Osteocyte (in vitro differentiated cells): ENCODE measurements at regions not wholly inside any gene's neighbourhood (a gene's known extent, or its start where the extent isn't known, plus 50 kb on each side); places are given as distances from the start of the nearest gene placed in this dataset.
"Not testable (repeated sequence)": the region's sequence is repeated elsewhere in the genome, so short reads cannot be mapped to it uniquely, and the experiment has no call there.

Source experiments
- DNase-seq: peaks from one replicate; pipeline ENCODE4 v3.0.0; 2021; ENCODE audit warnings: mixed read lengths; ENCODE audit not compliant: unreplicated experiment; ENCODE audit errors: extremely low spot score
- H3K27ac Mint-ChIP-seq: one replicate; pipeline ENCODE4 v1.8.0; 2021; ENCODE audit warnings: mild to moderate bottlenecking, mixed read lengths; ENCODE audit not compliant: unreplicated experiment
- H3K27me3 Mint-ChIP-seq: one replicate; pipeline ENCODE4 v1.8.0; 2021; ENCODE audit warnings: mixed read lengths; ENCODE audit not compliant: unreplicated experiment
- H3K36me3 Mint-ChIP-seq: one replicate; pipeline ENCODE4 v1.8.0; 2021; ENCODE audit warnings: mixed read lengths; ENCODE audit not compliant: unreplicated experiment
- H3K4me1 Mint-ChIP-seq: one replicate; pipeline ENCODE4 v1.8.0; 2021; ENCODE audit warnings: mixed read lengths; ENCODE audit not compliant: unreplicated experiment
- H3K4me3 Mint-ChIP-seq: one replicate; pipeline ENCODE4 v1.8.0; 2021; ENCODE audit warnings: mild to moderate bottlenecking, moderate library complexity, mixed read lengths; ENCODE audit not compliant: unreplicated experiment
- H3K9me3 Mint-ChIP-seq: one replicate; pipeline ENCODE4 v1.8.0; 2021; ENCODE audit warnings: mixed read lengths; ENCODE audit not compliant: unreplicated experiment
- CTCF ChIP-seq: fragments of 200-600 bp; sonication (generic); IDR thresholded peaks from 2 replicates; pipeline ENCODE4 v1.5.0; 2021; ENCODE audit warnings: antibody characterized with exemption, mild to moderate bottlenecking, moderate library complexity

GRCh38 chr1:2851918-2852317, 50.4 kb upstream of the TTC34 start:
- H3K27me3 Mint-ChIP-seq, H3K4me1 Mint-ChIP-seq, H3K4me3 Mint-ChIP-seq: not testable (repeated sequence)

DNA sequence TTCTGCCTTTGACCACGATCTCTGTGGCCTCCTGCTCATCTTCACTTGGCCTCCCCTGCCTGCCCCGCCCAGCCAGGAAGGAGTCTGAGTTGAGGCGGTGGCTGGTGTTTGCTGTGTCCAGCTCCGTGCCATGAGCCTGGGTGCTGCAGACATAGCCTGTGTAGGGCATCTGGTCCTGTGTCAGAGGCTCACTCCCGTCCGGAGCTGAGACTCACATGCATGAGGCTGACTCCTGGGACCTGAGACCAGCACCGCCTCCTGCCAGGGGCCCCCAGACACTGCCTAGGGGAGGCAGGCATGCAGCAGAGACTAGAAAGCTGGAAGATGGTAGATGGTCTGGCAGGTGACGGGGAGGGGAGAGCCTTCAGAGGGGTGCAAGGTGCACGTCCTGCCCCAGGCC, 52.2 kb upstream of the TTC34 start:
- TF ChIP-seq CTCF, result no peak
- Mint-ChIP-seq H3K36me3 (no peaks in the 10 kb centered on the region), H3K27ac (no peak overlapping the region), H3K9me3 (peaks cover 20% of the 10 kb centered on the region), H3K4me3 (no peak overlapping the region), H3K4me1 (no peaks in the 10 kb centered on the region), H3K27me3 (no peaks in the 10 kb centered on the region)
- DNase-seq, result no peak

More at GRCh38 chr1:2851918-2852317, 50.4 kb upstream of the TTC34 start:
- H3K9me3 Mint-ChIP-seq, result peaks cover 17% of the 10 kb centered on the region
- not testable (repeated sequence) for DNase-seq, H3K36me3 Mint-ChIP-seq, H3K27ac Mint-ChIP-seq

GRCh38 chr1:2854151-2854550, 52.7 kb upstream of the TTC34 start:
- Mint-ChIP-seq H3K9me3 (peaks cover 22% of the 10 kb centered on the region), H3K27me3 (no peaks in the 10 kb centered on the region), H3K27ac (no peak overlapping the region), H3K4me1 (no peaks in the 10 kb centered on the region), H3K4me3 (no peak overlapping the region), H3K36me3 (no peaks in the 10 kb centered on the region)
- DNase-seq, result no peak
- TF ChIP-seq CTCF, result no peak

GRCh38 chr1:2854611-2855010, 53.1 kb upstream of the TTC34 start:
- Mint-ChIP-seq H3K4me3 (no peak overlapping the region), H3K4me1 (no peaks in the 10 kb centered on the region), H3K27ac (no peak overlapping the region), H3K9me3 (peaks cover 21% of the 10 kb centered on the region), H3K27me3 (no peaks in the 10 kb centered on the region), H3K36me3 (no peaks in the 10 kb centered on the region)
- no peak for DNase-seq
- no peak for TF ChIP-seq CTCF

DNA sequence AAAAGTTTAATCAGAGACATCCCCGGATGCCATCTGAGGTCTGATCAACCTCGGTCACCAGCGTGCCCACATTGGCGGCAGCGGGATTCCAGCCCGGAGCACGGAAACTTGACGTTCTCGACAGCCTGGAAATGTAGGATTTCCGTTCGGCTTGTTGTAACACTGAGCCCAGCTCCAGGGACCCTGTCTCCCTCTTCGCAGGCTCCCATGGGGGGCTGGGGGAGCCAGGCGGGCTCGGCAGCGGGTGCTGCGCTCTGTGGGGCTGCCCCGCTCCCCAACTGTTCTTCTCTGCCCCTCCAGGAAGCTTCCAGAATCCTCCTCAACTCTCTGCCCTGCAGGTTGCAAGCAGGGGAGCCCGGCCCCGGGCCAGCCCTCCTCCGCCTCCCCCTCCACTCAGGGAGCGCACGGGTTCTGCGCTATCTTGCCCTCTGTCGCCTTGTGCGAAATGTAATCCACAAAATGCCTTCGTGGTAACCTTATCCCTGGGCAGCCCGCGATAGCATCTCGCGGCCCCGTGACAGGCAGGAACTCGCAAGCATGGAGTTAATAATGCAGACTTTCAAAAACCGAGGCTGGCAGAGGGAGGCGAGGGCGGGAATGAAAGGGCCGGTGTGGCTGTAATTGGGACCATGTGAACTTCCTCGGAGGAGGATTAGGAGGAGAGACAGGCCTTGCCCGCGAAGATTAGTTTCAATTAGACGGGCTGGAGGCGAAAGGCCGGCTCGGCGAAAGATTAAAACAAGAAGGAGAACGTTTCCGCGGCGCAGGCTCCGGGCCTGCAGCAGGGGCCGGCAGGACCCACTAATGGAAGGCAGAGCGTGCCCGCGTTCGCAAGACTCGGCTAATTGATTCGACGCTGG, 53.9 kb upstream of the TTC34 start:
- Mint-ChIP-seq H3K4me1 (no peaks in the 10 kb centered on the region), H3K4me3 (no peak overlapping the region), H3K27ac (no peak overlapping the region), H3K9me3 (peaks cover 13% of the 10 kb centered on the region), H3K27me3 (no peaks in the 10 kb centered on the region), H3K36me3 (no peaks in the 10 kb centered on the region)
- no peak for DNase-seq
- no peak for TF ChIP-seq CTCF
